GM21723 (cell line): ENCODE measurements at regions not wholly inside any gene's neighbourhood (a gene's known extent, or its start where the extent isn't known, plus 50 kb on each side); places are given as distances from the start of the nearest gene placed in this dataset.
"Not testable (repeated sequence)": the region's sequence is repeated elsewhere in the genome, so short reads cannot be mapped to it uniquely, and the experiment has no call there.

Experiments used
- ATAC-seq: cut with Tn5 transposase; IDR thresholded peaks from one replicate; pipeline ENCODE4 v1.9.1; 2021; ENCODE audit warnings: mild to moderate bottlenecking, moderate library complexity; ENCODE audit not compliant: unreplicated experiment

DNA sequence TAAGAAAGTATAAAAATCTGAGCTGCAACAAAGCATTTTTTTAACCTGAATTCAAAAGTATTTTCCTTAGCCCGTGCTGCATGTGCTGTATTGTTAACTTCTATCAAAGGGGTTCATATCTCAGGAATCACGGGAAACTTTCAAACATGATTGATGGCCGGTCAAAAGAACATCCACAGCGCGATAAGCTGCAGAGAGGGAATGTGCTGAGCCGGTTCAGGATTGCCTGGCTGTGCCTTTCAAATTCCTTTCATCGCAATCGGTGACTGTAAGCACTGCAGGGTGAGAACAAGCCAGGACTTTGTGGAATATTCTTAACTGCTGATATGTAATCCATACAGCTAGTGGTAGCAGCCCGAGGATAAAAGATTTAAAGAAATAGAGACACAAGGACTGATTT lies 210.9 kb upstream of the NOCT start:
- ATAC-seq, result no peak

DNA sequence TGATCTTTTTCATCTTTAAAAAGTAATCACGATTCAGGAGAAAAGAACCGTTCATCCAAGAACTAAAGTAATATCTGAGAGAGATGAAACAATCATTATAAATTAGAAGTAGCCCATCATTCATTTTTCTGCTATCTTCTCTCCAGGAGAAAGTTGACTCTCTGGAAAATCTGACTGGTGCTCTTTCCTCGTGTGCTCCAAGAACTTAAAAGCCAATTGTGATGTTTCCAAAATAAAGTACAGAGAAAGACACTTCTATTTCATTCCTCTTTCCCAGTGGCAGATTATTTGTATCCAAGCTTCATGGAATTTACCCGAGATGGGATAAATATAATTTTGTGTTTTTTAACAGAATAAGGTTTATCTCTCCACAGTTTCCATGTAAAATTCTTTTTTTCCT lies 212.5 kb upstream of the NOCT start:
- no peak for ATAC-seq

DNA sequence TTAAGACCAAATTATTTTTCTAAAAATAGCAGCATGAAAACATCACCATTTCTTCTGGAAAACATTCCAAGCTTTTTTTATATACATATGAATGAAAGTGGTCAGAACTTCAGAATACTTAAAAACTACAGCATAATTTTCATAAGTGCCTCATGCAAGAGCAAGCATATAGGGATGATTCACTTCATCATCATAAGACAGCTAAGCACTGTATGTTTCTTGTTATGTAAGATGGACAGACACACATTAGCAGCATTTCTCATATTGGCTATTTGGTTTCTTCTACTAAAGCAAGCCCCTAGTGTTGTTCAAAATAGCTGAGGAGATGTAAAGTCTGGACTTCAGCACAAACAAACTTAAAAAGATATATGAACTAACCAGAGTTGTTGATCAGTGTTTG lies 213.1 kb upstream of the NOCT start:
- no peak for ATAC-seq

DNA sequence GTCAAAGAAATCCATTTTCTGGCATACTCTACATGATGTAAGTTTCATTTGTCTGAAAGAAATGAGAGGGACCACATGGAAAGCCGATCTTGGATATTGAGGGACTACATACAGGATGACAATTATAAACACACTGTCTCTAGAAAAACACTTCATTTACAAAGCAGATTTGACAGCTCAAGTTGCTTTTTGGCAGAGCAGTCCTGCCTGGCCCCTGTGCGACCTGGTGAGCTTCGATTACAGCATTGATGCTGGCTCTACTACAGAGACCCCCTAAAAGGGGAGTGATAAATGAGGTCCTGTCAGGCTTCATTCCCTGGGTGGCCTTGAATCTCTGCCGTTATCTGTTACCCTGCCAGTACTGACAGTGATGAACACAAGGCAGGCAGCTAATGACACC lies 215.2 kb upstream of the NOCT start:
- no peak for ATAC-seq

DNA sequence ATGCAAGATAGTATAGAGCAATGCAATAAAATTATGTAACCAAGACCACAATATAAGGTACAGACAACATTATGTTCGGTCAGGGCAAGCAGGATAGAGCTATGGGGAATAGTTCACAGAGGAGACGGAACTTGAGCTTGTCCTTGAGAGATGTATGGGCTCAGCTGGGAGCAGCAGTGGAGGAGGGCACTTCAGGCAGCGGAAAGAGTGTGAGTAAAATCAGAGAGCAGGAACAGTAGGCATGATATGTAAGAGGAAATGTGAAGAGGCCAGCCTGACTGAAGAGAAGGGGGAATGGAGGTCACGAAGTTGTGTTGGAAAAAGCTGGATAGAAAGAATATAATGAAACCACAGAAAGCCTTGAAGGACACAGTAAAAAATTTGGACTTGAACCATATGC lies 217.2 kb upstream of the NOCT start:
- no peak for ATAC-seq

DNA sequence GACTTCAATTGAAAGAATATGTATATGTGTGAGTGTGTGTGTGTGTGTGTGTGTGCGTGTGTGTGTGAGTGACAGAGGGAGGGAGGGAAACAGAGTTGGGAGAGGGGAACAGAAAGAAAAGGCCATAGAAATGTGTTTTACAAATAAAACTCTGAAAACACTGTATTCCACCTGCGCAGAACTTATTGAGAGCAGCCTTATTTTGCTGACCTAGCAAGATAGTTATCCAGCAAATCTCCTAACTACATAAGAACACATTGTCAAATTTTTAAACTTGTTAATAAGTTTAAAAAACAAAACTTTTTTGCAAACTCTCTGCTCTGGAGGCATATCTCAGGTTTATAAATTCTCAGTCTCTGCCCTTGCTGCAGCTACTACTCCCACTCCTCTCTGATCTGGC lies 217.9 kb upstream of the NOCT start:
- no peak for ATAC-seq

DNA sequence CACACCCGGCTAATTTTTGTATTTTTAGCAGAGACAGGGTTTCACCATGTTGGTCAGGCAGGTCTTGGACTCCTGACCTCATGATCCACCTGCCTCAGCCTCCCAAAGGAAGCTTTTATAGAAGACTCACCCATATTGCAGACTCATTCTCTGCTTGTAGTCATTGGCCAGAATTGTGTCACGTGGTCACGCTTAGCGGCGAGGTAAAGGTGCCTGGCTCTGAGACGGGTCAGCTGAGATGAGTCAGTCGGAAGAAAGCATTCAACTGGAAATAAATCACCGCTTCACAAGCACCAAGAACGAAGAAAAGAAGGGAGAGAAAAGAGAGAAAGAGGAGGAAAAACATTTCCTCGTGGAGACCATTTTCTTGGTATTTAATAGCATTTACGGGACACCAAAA lies 218.8 kb upstream of the NOCT start:
- no peak for ATAC-seq

DNA sequence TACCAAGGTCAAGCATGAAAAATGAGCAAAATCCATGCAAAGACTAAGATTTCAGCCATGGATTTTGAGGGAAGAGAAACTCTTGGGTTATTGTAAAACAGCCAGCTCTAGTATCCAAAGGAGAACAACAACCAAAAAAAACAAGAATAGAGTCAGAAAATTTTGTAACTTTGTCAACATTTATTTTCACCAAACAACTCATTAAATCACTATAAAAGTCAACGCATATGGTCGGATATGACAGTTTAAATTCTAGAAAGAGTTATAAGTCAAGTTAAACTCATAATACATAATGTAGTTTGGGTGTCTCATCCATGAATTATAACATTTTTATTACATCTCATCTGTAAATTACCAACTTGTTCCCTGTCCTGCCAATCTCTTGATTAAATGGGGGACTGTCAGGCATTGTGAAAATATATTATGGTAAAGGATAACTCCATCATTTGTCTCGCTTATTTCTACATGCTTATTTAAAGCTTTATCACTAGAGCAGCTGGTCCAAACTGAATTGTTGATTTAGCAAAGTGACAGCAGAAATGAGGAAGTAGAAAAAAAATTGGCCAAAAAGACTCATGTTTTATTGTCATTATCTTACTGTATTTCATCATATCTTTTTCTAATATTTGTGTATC lies 224.8 kb upstream of the NOCT start:
- no peak for ATAC-seq

DNA sequence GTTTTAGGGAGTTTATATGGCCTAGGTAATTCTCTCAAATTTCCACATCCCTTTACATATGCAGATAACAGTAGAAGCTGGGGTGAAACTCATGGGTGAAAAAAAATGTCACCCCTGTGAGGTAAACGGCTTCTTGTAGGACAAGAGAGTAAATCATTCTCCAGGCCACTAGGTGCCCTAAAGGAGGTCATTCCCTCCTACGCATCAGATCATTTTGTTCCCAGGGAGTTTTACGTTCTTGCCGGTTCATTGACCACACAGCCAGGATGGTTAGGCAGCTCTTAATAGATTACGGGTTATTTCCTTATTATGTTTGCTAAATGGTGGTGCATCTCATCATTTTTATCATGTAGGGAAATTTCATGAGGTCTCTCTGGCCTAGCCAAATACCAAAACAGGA lies 225.8 kb upstream of the NOCT start:
- ATAC-seq, result no peak

DNA sequence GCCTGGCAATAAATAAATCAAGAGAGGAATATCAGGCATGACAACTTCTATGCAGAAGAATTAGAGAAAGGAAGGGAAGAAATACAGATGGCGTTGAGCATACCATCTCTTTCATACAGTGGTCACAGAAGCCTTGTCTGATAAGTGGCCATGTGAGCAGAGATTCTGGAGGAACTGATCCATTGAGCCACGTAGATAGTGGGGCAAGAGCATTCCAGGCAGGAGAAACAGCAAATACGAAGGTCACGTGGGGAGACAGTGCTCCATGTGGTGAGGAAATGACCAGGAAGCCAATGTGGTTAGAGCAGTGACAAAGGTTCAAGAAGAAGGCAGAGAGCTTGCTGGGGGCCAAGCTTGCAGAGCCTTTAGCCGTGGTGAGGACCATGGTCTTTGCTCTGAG lies 226.7 kb upstream of the NOCT start:
- ATAC-seq, result no peak

DNA sequence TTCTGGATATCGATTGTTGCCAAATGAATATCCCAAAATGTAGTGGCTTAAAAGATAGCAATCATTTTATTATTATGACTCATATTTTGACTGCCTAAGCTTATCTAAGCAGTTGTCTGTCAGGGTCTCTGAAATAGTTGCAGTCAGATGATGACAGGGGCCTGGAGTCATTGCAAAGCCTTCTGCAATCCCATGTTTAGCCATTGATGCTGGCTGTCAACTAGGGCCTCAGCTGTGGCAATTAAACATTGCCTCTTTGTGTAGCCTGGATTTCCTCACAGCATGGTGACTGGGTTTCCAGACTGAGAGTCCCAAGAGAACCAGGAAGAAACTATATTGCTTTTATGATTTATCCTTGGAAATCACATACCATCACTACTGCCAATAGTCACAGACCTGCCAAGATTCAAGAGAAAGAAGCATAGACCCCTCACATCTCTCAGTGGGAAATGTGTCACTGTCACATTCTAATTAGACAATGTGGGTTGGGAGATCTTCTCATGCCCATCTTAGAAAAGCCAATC lies 227.3 kb upstream of the NOCT start:
- no peak for ATAC-seq

DNA sequence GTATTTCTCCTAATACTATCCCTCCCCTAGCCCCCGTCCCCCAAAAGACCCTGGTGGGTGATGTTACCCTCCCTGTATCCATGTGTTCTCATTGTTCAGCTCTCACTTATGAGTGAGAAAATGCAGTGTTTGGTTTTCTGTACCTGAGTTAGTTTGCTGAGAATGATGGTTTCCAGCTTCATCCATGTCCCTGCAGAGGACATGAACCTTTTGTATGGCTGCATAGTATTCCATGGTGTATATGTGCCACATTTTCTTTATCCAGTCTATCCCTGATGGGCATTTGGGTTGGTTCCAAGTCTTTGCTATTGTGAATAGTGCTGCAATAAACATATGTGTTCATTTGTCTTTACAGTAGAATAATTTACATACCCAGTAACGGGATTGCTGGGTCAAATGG lies 235.8 kb upstream of the NOCT start:
- not testable (repeated sequence) for ATAC-seq

DNA sequence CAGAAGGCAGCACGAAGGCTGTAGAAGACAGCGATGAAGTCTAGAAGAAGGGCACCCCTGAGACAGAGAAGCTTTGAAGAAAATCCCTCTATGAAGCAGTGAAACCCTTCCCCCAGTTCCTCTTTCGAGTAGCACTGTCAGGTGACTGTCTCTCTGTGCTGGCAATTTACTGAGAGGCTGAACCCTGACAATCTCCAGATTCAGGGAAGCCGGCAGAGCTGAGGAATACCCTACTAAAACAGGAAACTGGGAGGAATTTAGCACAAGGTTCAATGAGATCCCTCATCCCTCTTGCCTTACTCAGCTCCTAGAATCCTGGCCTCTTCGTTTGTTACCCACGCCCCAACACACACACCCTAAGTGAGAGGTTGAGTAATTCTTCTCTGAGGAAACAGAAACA lies 239.7 kb upstream of the NOCT start:
- ATAC-seq, result peak; percentile 93

DNA sequence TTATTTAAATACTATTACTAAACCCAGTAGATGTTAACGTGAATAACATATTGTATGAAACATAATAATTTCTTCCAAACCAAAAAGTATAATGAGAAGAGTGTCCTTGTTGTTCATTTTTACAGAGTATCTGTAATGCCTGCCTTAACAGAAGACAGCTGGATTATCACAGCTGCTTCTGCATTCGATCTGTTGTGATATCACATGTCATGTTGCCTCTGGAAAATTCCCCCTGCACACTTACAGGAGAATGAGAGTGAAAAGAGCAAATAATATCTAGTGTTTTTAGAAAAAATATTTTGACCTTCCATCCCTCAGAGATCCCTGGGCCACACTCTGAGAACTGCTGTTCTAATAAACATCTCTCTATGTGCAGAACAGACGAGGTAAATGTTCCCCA lies 240.1 kb upstream of the NOCT start:
- ATAC-seq, result peak; percentile 19

DNA sequence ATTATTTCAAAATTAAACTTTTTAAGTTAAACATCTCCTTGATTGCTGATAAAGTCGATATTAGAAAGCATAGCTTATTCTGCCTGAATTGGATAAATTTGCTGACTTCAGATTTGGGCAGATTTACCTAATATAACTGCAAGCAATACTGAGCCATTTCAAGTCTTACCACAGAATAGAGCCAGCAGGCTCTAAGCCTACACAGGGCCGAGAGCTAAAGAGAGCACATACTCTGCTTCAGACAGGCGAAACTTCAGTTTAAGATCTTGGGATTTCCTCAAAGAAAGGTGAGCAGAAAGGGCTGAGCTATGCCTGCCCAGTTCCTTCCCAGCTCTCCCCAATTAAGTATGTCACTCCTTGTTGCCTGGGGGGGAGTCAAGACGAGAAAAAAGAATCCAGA lies 240.6 kb upstream of the NOCT start:
- no peak for ATAC-seq

DNA sequence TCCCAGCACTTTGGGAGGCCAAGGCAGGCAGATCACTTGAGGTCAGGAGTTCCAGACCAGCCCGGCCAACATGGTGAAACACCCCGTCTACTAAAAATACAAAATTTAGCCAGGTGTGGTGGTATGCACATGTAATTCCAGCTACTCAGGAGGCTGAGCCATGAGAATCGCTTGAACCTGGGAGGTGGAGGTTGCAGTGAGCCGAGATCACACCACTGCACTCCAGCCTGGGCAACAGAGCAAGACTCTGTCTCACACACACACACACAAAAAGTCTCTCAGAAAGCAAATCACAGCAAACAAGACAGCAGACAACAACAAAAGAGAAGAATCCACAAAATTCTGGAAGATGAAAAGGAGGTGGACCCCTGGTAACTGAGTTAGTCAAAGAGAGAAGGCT lies 241.5 kb upstream of the NOCT start:
- ATAC-seq, result not testable (repeated sequence)

DNA sequence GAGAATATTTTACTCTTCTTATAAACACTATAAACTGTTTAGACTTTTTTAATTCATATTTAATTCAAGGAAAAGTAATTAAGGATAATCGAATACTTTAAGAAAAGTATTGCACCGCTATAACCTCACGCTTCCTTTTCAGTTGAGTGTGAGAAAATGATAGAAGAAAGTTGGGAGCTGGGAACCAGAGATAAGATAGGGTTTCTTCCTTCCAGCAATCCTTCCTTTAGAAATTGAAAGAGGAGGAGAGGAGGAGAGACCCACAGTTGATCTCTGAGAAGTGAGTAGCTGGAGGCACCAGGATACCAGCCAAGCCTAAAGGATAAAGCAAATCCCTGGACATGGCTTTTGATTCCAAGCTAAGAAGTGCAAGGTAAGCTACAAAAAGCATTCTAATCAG lies 242.3 kb upstream of the NOCT start:
- no peak for ATAC-seq

DNA sequence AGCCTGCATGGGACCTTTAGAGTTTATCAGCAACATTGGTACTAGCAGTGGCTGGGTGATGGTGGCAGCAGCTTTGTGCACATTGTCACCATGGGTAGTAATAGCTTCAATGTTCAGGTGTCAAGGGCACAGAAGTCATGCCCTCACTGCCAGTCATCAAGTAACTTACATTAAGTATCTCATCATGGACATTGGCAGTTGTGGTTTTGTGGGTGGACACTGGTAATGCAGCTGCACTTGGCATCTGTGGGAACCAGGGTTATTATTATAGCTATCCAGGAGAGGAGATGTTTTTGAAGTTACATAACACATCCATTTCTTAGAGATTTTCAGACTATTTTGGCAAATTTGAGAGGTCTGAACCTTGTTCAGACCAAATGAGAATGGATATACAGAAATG lies 243.2 kb upstream of the NOCT start:
- ATAC-seq, result no peak

DNA sequence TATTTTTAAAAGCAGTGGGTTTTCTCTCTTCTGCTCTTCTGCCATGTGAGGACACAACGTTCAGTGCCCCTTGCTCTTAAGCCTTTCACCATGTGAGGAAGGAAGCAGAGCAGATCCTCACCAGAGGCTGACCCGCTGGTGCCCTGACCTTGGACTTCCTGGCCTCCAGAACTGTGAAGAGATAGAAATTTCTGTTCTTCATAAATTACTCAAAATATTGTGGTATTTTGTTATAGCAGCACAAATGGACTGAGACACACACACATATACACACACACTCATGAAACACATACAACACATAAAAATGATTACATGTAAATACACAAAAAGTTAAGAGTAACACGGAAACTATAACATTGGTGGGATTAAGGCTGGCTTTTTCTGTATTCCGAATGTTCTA lies 244.8 kb upstream of the NOCT start:
- ATAC-seq, result no peak

DNA sequence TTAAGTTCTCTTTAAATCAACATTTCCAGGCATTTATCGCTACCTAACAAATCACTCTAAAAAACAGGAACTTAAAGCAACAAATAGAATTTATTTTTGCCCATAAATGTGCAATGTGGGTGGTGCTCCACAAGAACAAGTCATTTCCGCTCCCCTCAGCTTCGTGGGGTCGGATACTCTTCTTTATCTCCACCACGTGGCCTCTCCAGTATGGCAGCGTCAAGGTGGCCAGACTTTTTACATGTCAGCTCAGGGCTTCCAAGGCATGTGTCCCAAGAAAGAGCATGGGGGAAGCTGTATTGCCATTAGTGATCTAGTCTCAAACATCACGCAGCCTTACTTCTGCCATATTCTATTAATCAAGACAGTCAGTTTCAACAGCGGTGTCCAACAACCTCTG lies 249.2 kb upstream of the NOCT start:
- no peak for ATAC-seq

DNA sequence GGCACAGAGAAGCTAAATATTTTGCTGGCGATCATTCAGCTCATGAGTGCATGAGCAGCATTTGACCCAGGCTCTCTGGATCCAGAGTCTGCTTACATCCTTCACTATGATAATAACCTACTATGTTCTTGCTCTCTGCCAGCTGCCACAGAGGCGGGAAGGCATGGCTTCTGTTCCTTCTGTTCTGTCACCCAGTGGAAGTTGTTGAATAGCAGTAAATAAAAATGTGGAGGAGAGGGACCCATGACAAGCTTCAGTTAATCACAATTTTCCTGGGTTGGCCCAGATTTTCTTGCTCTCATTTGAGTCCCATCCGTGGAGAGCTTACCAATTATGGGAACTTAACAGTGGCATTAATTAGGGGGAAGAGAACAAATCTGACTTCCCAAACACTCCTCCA lies 250.1 kb upstream of the NOCT start:
- no peak for ATAC-seq

DNA sequence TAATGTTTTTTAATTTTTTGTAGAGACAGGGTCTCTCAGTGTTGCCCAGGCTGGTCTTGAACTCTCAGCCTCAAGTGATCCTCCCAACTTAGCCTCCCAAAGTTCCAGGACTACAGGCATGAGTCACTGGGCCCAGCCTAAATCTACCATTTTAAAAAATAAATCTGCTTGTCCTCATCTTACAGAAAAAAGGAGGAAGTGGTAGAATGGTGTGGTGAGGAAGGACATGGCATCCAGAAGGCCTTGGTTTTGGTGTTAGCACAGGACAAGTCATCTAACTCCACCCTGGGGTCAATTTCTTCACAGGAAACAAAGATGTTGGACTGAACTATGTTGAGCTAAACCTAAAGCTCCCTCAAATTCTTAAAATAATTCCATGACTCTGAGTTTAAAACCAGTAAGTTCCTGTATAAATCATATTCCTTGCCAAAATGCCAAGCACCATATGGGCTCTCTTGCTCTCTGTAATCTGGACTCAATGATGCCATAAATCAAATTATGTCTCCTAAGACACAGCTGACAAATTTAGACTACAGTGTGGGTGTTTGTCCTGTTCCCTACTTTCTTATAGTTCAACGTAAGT lies 253.9 kb upstream of the NOCT start:
- no peak for ATAC-seq

DNA sequence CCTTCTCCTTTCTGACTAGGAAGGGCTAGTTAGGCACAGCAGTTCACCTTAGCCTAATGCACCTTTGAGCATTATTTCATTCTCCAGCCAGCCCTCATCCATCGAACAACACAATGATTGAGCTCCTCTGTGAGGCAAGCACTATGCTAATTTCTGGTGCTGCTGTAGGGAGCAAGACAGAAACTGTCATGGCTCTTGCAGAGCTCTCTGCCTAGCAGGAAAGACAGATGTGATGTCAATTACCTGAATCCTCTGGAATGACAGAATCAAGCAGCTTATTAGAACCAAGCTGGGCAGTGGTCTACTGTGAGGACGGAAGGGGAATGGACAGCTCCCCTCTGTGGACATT lies 256.1 kb upstream of the NOCT start:
- no peak for ATAC-seq
